ENCODE measurements at regions not wholly inside any gene's neighbourhood (a gene's known extent, or its start where the extent isn't known, plus 50 kb on each side); places are given as distances from the start of the nearest gene placed in this dataset.

DNA sequence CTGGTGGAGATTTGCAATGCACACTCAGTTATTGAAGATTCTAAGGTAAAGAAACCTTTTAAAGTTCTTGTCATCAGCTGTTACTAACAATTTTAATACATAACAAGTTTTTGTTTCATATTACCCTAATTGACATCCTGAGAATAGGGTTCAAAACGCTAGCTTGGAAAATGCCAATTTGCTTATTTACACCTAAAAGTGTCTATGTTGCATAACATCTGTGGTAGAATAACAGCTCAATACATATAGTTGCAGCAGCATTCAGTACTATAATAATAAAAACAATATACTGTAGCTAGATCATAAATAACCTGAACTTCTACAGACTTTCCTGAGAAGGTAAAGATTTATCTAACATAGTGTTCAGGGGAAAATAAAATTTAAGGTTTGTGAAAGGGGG lies 219.0 kb downstream of the OSR1 start:
- DNase-seq (ENCODE audit: low read depth, low spot score) = no peak

DNA sequence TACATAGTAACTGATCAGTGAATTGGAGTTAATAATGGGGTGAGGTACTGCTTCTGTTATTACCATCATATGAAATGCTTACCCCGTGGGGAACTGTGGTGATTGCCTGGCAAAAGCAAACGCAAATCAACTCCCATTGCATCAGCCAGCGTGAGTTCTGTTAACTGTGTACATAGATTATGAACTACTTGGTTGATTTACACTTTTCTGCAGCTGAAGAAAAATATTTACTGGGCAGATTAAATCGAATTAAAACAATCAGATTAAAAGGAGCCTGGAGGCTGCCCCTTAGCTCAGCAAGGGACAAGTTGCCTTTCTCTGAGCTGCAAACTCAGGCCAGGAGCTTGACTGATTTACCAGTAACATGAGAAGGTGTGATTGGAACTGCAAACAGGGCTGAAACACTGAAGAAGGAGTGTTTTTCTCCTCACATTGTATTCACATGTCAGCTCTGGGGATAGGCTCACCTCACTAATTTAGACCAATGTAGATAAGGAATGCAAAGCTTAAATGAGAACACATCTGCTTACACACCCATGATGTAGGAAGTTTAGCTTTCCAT lies 220.1 kb downstream of the OSR1 start:
- no peak for DNase-seq (ENCODE audit: low read depth, low spot score)

- DNase-seq (ENCODE audit: low read depth, low spot score) = no peak
Observed at GRCh38 chr2:19137433-19137832, 221.0 kb downstream of the OSR1 start.

DNA sequence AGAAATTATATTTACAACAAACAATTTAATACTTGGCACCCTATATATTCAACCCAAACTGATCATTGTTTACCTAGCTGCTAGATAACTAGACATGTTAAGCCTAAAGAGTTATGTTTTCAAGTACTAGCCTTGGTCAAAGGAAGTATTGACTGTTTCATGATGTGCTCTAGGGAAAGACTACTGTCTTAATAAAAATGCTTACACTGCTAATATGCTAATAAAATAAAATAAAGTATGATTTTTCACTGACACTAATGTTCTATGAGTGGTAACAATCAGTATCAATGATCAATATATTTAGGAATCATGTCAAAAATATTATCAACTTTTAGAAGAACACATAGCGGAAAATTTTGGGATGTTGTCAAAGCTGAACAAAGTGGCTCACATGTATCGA lies 225.5 kb downstream of the OSR1 start:
- DNase-seq (ENCODE audit: low read depth, low spot score) = no peak

DNA sequence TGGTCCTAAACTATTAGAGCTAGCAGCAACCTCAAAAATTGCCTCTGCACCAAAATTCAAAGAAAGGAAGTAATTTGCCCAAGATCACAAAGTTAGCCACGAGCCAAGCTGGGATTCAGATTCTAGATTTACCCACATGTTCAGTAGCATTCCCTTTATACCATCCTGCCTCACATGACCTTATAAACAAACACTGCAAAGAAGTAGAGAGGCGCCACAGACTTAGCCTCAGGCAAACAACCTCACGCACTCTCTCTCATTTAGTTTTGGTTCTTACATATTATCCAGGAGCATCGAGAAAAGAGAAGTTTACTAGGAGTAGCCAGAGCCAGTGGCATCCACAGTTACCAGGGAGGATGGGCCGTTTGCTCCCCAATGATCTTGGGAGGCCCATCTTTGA lies 226.6 kb downstream of the OSR1 start:
- DNase-seq (ENCODE audit: low read depth, low spot score) = no peak

DNA sequence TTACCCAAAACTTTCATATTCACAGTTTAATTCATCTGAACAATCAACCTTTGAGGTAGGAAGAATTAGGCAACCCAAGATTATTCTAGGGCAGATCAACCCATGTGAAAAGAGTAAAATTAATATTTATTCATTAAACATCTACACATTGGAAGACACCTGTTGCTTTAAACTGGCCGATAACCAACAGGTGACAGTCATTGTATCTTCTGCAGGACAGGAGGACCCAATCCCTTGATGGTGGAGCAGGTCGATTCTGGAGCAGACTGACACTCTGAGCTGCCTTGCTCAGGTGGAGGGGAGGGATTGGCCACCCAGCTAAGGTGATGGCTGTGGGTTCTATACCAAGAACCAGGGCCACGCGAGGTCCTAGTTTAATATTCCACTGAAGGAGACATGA lies 230.3 kb downstream of the OSR1 start:
- no peak for DNase-seq (ENCODE audit: low read depth, low spot score)

DNA sequence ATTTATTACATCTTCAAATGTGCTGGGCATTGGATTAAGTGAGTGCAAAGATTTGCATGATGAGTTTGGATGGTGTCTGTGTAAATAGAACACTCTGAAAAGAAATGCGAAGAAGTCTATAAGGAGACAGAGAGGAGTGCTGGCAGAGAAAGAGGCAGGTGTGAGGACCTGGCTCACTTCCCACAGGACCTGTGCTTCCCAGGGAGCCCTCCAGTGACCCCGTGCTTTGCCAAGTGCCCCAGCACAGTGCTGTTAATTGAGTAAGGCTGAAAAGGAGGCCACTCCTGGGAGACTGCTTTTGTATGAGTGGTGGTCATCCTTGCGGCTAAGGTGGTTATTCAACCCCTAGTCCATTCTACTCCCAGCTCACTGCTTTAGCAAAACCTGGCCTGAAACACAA lies 230.8 kb downstream of the OSR1 start:
- no peak for DNase-seq (ENCODE audit: low read depth, low spot score)

DNA sequence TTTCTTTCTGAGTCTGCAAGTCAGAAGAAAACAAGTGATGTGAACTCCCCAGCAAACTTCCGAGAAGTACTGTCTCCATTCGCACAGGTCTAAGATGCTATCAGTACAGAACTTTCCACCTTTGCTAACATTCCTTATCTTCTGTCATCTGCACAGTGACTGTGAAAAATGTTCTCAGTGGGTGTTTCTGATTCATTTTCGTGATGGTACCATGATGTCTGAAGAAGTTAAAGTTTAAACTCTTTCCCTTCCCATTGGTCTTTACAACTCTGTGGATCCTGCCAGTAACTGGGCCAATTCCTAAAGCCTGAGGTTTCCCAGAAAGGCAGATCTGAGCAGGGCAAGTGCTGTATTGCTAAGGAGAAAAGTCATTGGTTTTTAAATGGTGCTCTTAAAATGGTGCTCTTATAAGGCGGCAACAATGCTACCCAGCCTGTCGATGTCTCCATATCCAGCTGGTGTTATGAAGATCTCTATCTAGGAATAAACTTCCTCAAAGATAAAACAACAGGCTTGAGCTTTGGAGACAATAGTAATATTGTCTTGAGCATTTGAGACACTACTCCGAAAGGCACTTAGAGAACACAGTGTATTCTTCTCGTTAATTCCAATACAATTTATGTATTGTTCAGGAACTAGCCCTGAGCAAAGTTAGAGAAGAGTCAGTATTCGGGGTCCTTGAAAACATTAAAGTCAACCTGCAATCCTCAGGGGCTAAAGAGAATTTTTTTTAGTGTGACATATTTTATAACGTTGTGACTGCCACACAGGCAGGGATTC lies 232.3 kb downstream of the OSR1 start:
- no peak for DNase-seq (ENCODE audit: low read depth, low spot score)

DNA sequence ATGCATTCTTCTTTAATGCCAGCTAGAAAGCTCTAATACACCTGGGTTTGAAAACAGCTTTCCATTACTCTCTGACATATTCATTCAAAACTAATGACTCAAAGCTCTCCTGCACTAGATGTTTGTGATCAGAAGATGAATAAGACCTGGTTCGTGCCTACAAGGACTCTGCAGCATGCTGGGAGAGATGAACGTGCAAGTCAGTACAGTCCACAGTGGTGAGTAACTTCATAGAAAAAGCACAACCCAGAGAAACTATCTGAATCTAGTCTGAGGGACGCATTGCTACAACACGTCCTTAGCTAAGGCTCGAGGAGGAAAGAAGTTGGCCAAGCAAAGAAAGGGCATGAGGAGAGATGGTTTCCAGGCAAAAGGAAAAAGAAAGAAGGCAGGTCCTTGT lies 234.3 kb downstream of the OSR1 start:
- no peak for DNase-seq (ENCODE audit: low read depth, low spot score)

- no peak for DNase-seq (ENCODE audit: low read depth, low spot score)
Observed at GRCh38 chr2:19123556-19123955, 234.9 kb downstream of the OSR1 start.

GRCh38 chr2:19122220-19122619 lies 236.2 kb downstream of the OSR1 start:
- DNase-seq (ENCODE audit: low read depth, low spot score) = no peak

DNA sequence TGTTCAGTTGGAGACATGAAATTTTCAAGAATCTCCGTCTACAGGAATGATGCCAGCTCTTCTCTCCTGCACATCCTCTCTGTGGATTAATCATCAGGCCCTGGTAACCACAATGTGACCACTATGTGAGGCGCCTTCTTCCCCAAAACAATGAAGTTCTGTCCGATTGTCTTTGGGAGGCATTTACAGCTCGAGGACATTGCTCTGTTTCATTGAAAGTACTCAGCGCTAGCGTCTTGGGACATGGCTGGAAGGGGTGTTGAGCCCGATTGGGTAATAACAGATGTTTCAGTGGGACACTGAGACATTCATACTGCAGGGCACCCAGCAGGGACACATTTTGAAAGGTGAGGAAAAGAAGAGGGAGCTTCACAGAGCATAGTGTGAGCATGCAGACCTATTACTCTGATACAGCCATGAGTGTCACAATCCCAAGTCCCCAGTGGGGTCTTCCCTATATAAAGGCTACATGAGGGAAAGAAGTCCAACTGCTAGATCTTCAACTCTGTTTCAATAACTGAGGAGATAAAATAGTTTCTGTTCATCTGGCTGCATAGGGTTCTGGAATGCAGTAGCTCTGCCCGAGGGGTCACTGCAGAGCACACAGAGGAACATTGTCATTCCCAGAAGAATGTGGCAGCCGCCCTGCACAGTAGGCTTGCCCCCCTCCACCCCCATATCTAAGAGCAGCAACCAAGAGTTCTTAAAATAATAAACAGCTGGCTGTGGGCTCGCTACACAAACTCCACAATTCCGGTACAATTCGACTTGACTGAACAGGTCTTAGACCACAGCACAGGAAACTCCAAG lies 237.3 kb downstream of the OSR1 start:
- no peak for DNase-seq (ENCODE audit: low read depth, low spot score)

GRCh38 chr2:19120181-19120580 lies 238.2 kb downstream of the OSR1 start:
- no peak for DNase-seq (ENCODE audit: low read depth, low spot score)

DNA sequence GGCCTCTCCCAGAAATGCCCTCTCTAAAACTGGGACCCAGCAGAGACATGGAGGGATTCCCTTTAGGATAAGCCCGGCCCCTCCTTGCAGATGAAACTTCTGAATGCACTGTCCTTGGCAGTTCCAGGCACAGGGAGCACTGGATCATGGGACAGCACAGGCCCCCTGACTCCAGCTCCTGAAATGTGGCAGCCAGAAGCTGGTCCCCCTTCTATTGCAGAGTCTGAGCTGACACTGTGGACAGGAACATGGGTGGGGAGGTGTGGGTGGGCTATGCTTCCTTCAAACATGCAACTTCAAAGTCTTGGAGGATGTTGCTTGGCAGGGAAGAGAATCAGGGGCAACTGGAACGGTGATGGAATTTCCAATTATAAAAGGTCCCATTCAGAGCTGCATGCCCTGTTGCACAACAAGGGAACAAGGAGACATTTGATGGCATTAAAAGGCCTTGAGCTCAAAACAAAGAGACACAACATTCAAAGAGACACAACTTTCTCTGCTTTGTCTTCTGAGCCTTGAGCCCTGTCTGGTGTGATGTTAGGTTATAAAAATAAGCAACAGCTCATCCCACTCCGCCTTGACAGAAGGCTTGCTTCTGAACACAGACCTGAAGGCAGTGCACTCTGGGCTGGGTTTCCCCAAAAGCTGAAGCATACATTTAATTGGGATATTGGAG lies 239.0 kb downstream of the OSR1 start:
- DNase-seq (ENCODE audit: low read depth, low spot score) = no peak

DNA sequence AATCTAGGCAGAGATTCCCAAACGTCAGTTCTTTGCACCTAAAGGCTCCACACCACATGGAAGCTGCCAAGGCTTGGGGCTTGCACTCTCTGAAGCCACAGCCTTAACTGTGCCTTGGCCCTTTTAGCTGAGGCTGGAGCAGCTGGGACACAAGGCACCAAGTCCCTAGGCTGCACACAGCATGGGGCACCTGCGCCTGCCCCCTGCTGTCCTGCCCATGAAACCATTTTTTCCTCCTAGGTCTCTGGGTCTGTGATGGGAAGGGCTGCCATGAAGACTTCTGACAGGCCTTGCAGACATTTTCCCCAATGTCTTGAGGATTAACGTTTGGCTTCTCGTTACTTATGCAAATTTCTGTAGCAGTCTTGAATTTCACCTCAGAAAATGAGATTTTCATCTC lies 241.5 kb downstream of the OSR1 start:
- no peak for DNase-seq (ENCODE audit: low read depth, low spot score)

- DNase-seq (ENCODE audit: low read depth, low spot score) = no peak
Observed at GRCh38 chr2:19114754-19115231, 243.6 kb downstream of the OSR1 start.

- DNase-seq (ENCODE audit: low read depth, low spot score) = peak; percentile 58
Observed at GRCh38 chr2:19114126-19114525, 244.3 kb downstream of the OSR1 start.

GRCh38 chr2:19111354-19111753 lies 247.1 kb downstream of the OSR1 start:
- no peak for DNase-seq (ENCODE audit: low read depth, low spot score)

GRCh38 chr2:19109518-19109917 lies 248.9 kb downstream of the OSR1 start:
- no peak for DNase-seq (ENCODE audit: low read depth, low spot score)

GRCh38 chr2:19106376-19106775 lies 252.0 kb downstream of the OSR1 start:
- DNase-seq (ENCODE audit: low read depth, low spot score) = no peak

- no peak for DNase-seq (ENCODE audit: low read depth, low spot score)
Observed at GRCh38 chr2:19104503-19104902, 253.9 kb downstream of the OSR1 start.

Measured in smooth muscle cell of the brain vasculature (primary cell).